Epidermal melanocyte (primary cell): ENCODE measurements at regions not wholly inside any gene's neighbourhood (a gene's known extent, or its start where the extent isn't known, plus 50 kb on each side); places are given as distances from the start of the nearest gene placed in this dataset.
"Not testable (repeated sequence)": the region's sequence is repeated elsewhere in the genome, so short reads cannot be mapped to it uniquely, and the experiment has no call there.

Experiments
- DNase-seq: peaks from one replicate; pipeline ENCODE4 v3.0.0; 2011; ENCODE audit warnings: low spot score; ENCODE audit not compliant: insufficient read length

DNA sequence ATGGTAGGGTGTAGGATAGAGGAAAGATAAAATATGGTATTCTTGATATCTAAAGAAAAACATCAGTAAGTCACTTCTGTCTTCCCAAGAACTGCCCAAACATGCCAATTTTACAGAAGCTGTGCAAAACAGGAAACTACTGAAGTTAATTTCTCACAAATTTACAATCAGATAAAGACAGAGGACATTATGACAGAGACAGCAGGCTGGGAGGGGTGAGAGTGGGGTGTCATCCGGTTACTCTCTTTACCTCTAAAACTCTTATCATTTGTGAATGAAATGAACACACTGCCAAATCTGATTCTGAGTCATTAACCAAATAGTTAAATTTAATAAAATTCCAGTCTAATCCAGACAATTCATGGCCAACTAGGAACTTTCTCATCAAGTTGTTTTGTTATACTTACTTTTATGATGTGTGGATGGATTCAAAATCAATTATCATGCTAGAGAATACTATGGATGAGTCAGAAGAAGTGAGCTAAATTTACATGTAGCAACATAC, 323.2 kb upstream of the MEX3C start:
- no peak for DNase-seq

DNA sequence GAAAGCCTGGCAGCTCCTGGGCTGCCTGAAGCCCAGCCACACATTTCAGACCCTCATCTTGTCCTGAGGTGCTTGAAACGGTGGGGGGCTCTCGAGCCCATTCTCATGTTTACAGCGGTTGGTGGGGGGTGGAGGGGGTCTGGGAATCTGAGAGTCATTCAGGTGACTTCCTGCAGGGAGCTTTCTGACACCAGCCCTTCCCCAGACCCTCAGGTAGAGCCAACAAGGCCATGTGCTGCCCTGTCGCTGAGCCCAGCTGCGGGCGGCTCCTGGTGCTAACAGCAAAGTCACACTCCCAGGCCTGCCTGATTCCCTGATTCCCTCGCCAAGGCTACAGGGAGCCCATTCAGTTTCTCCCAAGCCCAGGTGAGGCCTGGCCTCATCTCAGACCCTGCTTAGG, 324.9 kb upstream of the MEX3C start:
- no peak for DNase-seq

DNA sequence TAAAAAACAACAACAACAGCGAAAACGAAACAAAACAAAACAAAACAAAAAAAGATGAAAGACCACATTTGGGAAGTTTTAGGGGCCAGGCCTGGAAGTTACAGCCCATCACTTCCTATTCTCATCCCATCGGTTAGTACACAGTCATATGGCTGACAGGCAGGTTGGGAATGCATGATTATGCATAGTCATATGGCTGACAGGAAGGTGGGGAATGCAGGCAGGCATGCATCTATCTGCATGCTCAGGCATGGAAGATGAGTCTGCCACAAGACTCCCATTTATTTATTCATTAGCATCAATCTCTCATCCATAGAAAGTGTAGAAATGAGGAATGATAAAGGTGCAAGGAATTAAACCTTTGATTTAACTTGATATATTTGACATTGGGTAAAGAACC, 325.3 kb upstream of the MEX3C start:
- DNase-seq, result no peak

DNA sequence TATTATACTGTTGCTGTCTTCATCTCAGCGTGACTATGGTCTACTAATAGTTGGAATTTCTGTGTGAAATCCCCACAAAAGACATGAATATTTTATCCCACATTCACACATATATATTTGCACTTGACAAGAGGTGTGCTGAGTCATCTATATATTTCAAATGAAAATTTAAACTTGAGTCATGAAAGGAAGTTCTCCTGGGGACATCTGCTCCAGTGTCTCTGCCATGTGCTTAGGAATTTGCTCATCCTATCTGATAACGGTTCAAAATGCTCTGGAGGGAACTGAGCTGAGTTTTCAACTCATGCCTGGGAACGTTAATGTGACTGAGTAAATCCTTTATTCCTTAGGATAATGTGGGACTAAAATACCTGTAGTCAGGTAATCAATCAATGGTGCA, 326.2 kb upstream of the MEX3C start:
- no peak for DNase-seq

DNA sequence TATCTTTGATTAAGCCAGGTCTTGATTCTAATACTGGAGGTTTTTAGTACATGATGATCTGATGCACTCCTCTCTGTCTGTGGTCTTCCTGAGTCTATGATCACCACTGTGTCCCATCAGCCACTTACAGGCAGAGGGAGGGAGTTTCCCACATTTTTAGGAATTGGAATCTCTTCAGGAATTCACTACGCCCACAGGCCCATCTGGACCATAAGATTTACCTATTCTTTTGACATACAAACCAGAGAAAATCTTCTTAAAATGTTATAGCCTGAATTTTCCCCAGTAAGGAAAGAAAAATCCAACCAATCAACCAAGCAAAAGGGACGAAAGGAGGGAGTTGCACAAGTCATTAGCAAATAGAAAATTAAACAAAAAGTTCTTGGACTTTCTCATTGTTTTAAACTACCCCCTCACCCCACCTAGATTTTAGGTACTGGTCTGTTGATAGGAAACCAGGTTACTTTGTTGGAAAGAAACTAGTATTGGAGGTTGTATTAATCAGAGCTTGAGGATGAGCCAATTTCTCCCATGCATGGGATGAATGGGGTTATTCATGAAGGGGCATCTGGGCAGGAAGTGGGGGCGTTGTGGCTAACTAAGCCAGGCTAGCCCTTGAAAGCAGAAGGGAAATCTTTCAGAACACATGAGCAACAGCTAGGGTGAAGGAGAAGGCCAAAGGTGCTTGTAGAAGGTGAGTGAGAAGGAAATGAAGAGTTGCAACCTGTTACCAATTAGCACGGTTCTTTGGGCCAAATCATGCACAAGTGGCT, 328.2 kb upstream of the MEX3C start:
- DNase-seq, result no peak

DNA sequence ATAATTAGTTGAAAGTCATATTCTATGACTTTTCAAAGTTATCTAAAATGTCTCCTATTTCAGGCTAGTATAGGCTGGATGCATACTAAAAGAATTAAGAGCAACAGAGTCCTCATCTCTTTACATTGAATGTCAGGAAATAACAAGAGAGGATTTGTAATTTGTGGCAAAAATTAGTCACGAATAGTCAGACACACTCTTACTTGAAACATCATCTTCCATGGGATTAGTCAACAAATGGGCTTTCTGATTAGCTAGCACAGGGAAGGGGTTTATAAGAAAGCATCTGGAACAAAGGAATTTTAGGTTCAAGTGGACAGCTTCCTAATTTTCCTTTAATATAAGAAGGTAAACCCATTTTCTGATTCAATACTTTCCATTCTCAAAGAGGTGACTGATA, 330.3 kb upstream of the MEX3C start:
- DNase-seq, result no peak

DNA sequence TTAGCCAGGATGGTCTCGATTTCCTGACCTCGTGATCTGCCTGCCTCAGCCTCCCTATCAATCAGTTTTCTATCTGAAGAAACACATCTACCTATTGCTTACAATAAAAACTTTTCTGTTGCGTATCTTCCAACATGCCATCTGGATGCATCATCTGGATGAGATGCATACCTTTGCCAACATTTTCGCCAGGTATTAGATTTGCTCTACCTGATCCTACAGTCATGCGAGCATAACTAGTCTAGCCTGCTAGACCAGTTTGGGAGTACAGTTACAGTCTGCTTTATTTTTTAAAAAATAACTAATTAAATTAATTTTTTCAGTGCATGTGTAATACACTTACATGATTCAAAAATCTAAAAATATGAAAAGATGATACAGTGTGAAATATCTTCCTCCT, 334.0 kb upstream of the MEX3C start:
- no peak for DNase-seq

DNA sequence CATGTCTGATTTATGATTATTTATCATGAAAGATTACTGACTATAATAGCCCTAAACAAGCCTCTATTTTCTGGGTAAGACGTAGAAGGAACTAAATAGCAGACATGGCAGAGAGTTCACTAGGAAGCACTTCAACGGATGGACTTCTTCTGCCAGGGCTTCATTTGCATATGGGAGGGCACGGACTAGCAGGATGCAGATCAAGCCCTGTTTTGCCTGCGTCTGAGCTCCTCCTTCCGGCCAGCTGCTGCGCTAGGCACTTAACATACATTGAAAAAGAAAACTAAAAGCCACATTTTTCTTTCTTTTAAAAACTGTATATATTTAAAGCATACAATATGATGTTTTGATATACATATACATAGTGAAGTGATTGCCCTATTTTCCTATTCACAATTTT, 340.0 kb upstream of the MEX3C start:
- no peak for DNase-seq

DNA sequence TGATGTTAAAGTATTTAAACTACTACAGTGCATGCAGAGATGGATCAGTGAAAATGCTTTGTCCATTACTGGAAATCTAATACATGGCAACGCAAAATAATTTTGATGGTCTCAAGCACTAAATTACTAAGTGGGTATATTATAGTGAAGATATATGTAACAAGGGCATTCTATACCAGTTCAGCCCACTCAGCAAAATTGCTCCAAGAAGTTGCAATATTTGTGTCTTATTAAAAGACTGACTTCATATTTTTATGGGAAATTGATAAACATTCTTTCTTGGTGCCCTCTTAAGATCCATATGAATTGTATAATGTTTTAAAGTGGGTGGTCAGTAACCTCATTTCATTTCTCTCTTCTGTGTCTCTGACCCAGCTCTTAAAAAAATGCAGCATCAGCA, 343.1 kb upstream of the MEX3C start:
- DNase-seq, result no peak

DNA sequence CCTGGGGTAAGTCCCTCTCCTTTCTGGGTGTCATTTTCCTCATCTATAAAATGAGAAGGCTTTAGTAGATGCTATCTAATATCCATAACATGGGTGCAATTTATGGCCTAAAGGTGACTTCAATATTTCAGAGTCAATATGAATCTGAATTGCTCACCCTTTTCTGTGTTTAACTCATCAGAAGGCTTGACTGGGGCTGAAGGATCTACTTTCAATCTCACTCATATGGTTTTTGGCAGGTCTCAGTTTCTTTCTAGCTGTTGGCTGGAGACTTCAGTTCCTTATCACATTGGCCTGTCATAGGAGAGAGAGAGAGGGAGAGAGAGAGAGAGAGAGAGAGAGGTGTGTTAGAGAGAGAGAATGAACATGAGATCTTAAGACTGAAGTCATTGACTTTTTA, 343.7 kb upstream of the MEX3C start:
- DNase-seq, result no peak

DNA sequence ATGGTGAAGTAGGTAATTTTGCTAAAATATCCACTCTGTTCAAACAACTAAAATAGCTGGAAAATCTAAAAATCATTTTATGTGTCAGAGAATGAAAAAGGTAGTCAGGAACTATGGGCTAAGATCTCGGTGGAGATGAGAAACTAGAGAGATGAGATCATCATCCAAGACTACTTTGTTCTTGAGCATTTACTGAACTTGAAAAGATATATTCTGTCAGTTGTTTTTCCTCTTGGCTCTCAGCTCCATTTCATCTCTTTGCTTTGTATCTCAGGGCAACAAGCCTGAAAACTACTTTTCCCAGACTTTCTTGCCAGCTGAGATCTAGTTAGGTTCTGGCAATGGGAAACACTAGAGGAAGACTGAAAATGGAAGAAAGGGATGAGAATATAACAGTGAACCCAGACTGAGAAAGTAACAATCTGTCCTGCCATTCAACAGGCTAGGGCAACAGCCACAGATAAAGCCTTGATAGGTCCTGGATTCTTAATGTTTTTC, 346.2 kb upstream of the MEX3C start:
- DNase-seq, result no peak

DNA sequence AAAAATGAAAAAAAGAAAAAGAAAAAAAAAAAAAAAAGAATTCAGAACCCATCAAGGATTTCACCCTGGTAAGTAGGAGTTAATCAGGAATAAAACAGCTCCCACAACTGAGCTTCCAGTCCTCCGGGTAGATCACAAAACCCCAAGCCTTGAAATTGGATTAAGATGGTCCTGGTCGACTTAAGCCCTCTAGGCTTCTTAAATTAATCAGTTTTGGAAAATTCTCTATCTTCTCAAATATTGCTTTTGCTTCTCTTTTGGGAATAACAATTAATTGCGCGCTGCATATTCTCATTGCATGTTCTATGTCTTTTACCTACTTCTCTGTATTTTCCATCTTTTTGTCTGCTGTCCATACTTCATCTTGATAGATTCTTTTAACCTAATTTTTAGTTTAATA, 348.0 kb upstream of the MEX3C start:
- DNase-seq, result no peak

DNA sequence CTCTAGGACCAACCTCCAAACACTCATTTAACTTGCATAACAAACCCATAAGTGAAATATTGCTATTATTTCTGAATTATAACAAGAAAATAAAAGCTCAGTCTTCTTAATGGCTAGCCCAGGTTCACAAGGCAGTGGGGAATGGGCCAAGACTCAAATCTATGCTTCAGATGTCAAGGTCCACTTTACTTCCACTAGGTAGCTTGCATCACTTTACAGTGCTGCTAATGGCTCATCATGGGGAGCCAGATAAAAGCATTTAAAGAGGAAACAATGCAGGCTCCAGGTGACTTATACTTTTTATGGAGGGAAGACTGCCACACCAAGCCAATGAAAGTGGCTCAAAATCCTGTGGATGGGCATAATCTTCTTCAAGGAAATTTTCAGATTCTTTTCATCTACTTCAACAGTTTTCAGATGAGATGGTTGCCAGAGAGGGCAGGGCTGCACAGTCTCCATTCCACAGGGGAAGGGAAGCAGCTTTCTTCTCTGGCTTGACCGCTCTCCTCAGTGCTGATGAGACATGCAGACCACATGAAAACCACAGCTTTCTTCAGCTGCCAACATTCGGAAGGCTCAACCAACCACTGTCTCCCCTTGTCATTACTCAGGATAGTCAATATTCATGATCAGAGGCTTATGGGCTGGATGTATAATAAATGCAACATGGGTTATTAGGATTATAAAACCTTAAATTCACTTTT, 361.9 kb upstream of the MEX3C start:
- DNase-seq, result no peak

DNA sequence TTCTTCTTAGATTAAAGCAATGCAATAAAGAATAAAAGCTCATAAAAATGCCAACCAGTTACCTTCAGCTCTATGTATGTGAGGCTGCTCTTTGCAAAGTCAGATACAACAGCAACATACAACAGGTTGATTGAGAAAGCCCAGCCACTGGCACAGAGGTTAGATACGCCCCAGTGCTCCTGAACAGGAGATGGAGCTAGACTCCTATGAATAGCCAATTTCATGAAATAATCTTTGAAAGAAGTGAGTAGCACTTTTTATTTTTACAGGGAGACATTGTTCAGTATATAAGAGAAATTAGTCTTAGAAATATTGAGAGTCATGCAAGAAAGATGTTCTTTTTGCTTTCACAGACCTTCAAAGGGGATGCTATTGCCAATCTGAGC, 362.4 kb upstream of the MEX3C start:
- DNase-seq, result no peak

DNA sequence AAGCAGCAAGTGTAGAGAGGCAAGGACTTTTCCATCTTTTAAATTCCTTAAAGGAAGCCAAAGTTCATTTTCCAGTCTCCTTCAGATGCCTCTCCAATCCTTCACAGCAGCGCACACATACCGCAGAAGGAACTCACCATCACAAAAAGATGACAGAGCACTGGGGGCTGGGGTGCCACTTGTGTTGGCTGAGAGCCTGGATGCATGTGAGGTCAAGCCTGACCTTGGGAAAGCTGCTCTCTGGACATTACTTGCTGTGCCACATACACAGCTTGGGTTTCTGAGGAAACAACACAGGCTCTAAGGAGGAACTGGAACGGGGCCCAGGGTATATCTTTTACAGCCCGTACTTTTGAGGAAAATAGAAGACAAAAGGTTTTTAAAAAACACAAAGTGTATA, 364.3 kb upstream of the MEX3C start:
- no peak for DNase-seq

DNA sequence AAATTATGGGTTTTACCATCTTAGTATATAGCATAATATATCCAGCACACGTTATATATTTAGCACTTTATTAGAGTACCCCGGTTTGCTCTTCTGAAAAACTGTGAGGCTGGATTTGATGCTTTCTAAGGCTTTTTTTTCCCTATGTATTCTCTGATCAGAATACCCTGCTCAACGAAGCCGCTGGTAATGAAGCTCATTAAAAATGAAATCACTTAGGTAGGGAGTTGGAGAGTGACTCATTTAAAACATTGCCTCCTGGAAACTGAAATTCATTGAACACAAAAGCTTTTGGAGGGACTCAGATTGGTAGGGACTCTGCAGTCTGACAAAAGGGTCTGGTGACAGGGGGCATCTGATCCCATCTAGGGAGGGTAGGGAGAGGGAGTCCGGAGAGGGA, 365.4 kb upstream of the MEX3C start:
- DNase-seq, result no peak

DNA sequence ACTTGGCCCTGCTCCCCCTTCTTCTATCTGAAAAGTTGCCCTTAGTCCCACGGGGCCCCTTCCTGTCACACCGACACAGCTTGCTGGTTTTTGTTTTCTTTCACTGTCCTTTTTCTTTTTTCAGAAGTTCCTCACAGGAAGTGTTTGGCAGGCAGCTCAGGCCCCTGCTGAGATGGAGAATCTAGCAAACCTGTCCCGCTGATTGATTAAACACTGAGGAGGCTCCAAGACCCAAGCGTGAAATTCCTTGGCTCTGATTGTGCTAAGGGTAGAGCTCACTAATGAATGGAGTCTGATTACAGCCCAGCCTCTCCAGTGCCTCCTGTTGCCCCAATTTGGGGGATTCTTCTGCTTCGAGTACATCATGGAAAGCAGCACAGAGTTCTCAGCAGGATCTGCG, 365.9 kb upstream of the MEX3C start:
- DNase-seq, result no peak

DNA sequence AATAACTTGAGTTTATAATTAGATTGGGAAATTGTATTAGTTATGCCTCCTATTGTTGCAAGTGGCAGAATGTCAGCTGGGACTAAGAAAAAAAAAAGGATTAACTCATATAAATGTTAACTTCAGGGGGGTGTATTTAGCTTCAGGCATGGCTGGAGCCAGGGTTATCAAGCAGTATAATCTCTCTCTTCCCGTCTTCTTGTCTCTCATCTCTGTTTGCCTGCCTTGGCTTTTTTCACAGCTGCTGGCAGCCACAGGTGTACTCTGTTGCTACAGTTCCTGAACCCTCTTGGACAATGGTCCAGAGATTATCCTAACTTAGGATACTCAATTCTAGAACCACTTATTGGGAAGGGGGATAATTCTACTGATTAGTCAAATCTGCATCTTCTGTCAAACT, 370.7 kb upstream of the MEX3C start:
- DNase-seq, result no peak

DNA sequence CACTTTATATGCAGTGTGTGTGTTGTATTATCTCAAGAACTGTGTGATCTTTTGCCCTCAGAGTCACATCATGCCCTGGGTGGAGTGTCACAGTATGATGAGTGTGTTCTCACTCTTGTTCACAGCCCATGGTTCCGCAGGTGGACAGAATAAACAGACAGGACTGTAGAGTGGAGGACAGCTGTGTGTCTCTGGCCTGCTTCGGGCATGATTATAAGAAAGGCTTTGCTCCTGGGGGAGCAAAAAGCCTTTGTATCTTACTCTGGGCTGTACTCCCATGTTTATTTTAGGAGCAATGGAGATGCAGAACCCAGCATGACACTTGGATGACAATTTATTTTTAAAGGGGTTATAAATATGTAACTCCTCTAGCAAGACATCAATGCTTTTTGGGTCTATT, 371.7 kb upstream of the MEX3C start:
- DNase-seq, result no peak

DNA sequence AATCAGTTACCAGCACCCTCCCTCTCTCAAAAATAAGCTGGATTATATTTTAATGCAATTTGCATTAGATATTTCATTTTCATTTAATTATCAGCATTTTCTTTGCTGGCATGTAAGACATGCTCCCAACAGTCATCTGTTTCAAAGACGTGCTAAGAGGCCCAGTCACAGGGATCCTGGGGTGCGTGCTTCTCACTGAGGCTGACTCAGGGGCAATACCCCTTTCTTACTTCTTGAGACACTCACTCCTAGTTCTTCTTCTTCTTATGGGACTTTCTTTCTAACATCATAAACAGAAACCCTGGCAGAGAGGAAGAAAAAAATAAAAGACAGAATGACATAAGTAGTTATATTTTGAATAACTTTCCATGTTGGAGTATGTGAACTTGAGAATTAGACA, 372.1 kb upstream of the MEX3C start:
- no peak for DNase-seq

DNA sequence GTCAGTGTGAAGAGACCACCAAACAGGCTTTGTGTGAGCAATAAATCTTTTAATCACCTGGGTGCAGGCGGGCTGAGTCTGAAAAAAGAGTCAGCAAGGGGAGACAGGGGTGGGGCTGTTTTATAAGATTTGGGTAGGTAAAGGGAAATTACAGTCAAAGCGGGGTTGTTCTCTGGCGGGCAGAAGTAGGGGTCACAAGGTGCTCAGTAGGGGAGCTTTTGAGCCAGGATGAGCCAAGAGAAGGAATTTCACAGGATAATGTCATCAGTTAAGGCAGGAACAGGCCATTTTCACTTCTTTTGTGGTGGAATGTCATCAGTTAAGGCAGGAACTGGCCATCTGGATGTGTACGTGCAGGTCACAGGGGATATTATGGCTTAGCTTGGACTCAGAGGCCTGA, 372.6 kb upstream of the MEX3C start:
- not testable (repeated sequence) for DNase-seq

DNA sequence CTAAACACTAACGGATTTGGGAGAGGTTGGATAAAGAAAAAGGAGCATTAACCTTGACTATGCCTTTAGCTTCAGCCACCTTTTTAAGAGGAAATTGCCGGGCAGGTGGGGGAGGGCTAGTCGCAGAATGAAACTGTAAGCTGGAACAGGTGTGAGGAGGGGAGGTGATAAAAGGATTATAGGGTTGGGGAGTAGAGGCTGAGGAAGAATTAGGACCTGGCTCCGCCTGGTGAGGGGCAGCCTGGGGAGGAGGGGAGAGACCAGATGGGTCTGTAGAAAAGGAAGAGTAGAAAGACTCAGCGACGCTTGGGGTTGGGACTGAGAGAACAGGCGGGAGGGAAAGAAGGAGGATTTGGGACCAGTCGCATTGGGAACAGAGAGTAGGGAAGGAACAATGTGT, 376.4 kb upstream of the MEX3C start:
- DNase-seq, result not testable (repeated sequence)

DNA sequence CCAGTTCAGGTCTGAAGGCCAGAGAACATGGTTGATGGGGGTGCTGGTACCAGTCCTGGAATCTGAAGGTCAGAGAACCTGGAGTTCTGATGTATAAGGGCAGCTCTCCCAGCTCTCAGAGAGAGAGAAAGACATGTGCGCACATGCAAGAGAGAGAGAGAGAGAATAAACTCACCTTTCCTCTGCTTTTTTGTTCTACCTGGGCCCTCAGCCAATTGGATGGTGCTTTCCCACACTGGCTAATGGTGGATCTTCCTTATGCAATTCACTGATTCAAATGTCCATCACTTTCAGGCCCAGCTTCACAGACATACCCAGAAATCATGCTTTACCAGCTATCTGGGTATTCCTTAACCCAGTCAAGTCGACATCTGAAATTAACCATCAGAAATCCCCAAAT, 377.7 kb upstream of the MEX3C start:
- DNase-seq, result no peak
